K562 (cell line): ENCODE measurements at regions not wholly inside any gene's neighbourhood (a gene's known extent, or its start where the extent isn't known, plus 50 kb on each side); places are given as distances from the start of the nearest gene placed in this dataset.

Experiments
- ATAC-seq: fragments of 200-7000 bp; cut with Tn5 transposase; 3 replicates; pipeline ENCODE4 v1.9.1; 2020; ENCODE audit warnings: moderate library complexity
- BruUV-seq: library from RNA; stranded (reverse); fragments of 400-500 nt; replicated peaks from 2 replicates; lab custom pipeline; 2021; lab: Mats Ljungman, UMichigan
- CTCF ChIA-PET: fragments of 300-600 bp; formaldehyde crosslinking; extraction: SDS; loops from one replicate; lab custom pipeline; 2021; ENCODE audit warnings: low intra/inter-chr PET ratio; lab: Yijun Ruan, JAX
- POLR2A ChIA-PET: fragments of 300-600, 350-650 bp; sonication (Branson Sonifier 250); formaldehyde crosslinking; extraction: SDS; loops from one replicate; lab custom pipeline; 2021; ENCODE audit warnings: antibody characterized with exemption, inconsistent platforms; lab: Yijun Ruan, JAX
- DNase-seq, 4 experiments: peaks; one replicate each; pipeline versions ENCODE4 v3.0.0 to v3.0.0-alpha.2; 2011 to 2018; ENCODE audit warnings: low spot score in 3 of 4, mixed read lengths in 3 of 4; ENCODE audit errors: extremely low read depth in 1 of 4
- FAIRE-seq: peaks from 2 replicates; lab custom pipeline; 2011; peaks lifted over from hg19 to GRCh38; lab: Jason Lieb, UNC
- H2AFZ ChIP-seq: 2 replicates; pipeline ENCODE4 v1.6.0; 2011; ENCODE audit warnings: low read depth, low read length, control low read depth, inconsistent platforms
- H3K27ac ChIP-seq: fragments of 200-600 bp; 3 replicates; pipeline ENCODE4 v1.8.0; 2011; ENCODE audit warnings: low read depth, mild to moderate bottlenecking, control low read depth, inconsistent platforms, low read length, moderate library complexity, mixed read lengths; ENCODE audit errors: extremely low read depth
- H3K27me3 ChIP-seq, 2 experiments: fragments of 300-600 bp in 1 of 2; 2 replicates in 1 of 2; 3 replicates in 1 of 2; pipeline versions ENCODE4 v1.6.0 to v1.8.0; 2011; ENCODE audit warnings: inconsistent platforms in 2 of 2, low read length in 2 of 2, mild to moderate bottlenecking in 1 of 2, mixed read lengths in 1 of 2, moderate library complexity in 1 of 2; ENCODE audit not compliant: control insufficient read depth in 2 of 2, insufficient read depth in 2 of 2
- H3K36me3 ChIP-seq: fragments of 300-600 bp; 3 replicates; pipeline ENCODE4 v1.8.0; 2011; ENCODE audit warnings: mild to moderate bottlenecking, low read length, inconsistent platforms; ENCODE audit not compliant: control insufficient read depth, insufficient read depth
- H3K4me1 ChIP-seq, 2 experiments: fragments of 200-600 bp in 1 of 2; replicated peaks in 1 of 2; 2 replicates in 1 of 2; 3 replicates in 1 of 2; pipeline versions ENCODE4 v1.5.1 to v1.8.0; 2011; ENCODE audit warnings: inconsistent platforms in 2 of 2, low read length in 2 of 2, mild to moderate bottlenecking in 1 of 2, mixed read lengths in 1 of 2, moderate library complexity in 1 of 2; ENCODE audit not compliant: control insufficient read depth in 2 of 2, insufficient read depth in 2 of 2
- H3K4me2 ChIP-seq: 2 replicates; pipeline ENCODE4 v1.6.1; 2011; ENCODE audit warnings: low read length, control low read depth, inconsistent platforms, mixed read lengths; ENCODE audit not compliant: insufficient read depth
- H3K4me3 ChIP-seq: fragments of 200-600 bp; sonication (generic), shearing (Covaris generic); 2 replicates; pipeline ENCODE4 v1.5.1; 2016; ENCODE audit warnings: control low read depth, inconsistent platforms
- H3K79me2 ChIP-seq: fragments of 200-600 bp; 3 replicates; pipeline ENCODE4 v1.8.0; 2011; ENCODE audit warnings: low read length, inconsistent platforms; ENCODE audit not compliant: control insufficient read depth, insufficient read depth
- H3K9ac ChIP-seq, 2 experiments: 2 replicates each; pipeline versions ENCODE4 v1.6.0 to v1.6.1; 2011; ENCODE audit warnings: low read depth in 2 of 2, low read length in 2 of 2, control low read depth in 1 of 2, inconsistent platforms in 1 of 2, mild to moderate bottlenecking in 1 of 2, mixed read lengths in 1 of 2; ENCODE audit not compliant: insufficient read depth in 1 of 2
- H3K9me1 ChIP-seq: one replicate; pipeline ENCODE4 v1.6.0; 2011; ENCODE audit warnings: inconsistent platforms, mild to moderate bottlenecking, low read length, moderate library complexity; ENCODE audit not compliant: control insufficient read depth, insufficient read depth
- H3K9me3 ChIP-seq: replicated peaks from 2 replicates; pipeline ENCODE4 v1.5.1; 2011; ENCODE audit warnings: low read depth, low read length, inconsistent platforms; ENCODE audit not compliant: control insufficient read depth, insufficient read depth
- H4K20me1 ChIP-seq: replicated peaks from 2 replicates; pipeline ENCODE4 v1.6.1; 2011; ENCODE audit warnings: low read length, inconsistent platforms, mixed read lengths; ENCODE audit not compliant: control insufficient read depth, insufficient read depth
- ATF1 ChIP-seq, 2 experiments: fragments of 450-650 bp in 1 of 2; IDR thresholded peaks; 2 replicates each; pipeline ENCODE4 v1.6.1; 2016; ENCODE audit warnings: missing compliant biosample characterization in 1 of 2, missing genetic modification characterization in 1 of 2
- CEBPB ChIP-seq: fragments of 450-650 bp; IDR thresholded peaks from 2 replicates; pipeline ENCODE4 v1.6.1; 2016; ENCODE audit warnings: missing genetic modification characterization, missing compliant biosample characterization
- E2F3 ChIP-seq: fragments of 250-450 bp; sonication (Bioruptor Pico); IDR thresholded peaks from 2 replicates; pipeline ENCODE4 v1.4.0; 2020; ENCODE audit warnings: mild to moderate bottlenecking
- L3MBTL2 ChIP-seq: fragments of 450-650 bp; IDR thresholded peaks from 2 replicates; pipeline ENCODE4 v1.6.1; 2016; ENCODE audit warnings: mild to moderate bottlenecking, moderate library complexity
- MCM5 ChIP-seq: fragments of 450-650 bp; IDR thresholded peaks from 2 replicates; pipeline ENCODE4 v1.6.1; 2016; ENCODE audit warnings: low read depth
- MEF2A ChIP-seq: IDR thresholded peaks from 2 replicates; pipeline ENCODE4 v1.6.1; 2011; ENCODE audit warnings: low read depth, mild to moderate bottlenecking, low read length, moderate library complexity; ENCODE audit not compliant: control insufficient read depth
- RAD21 ChIP-seq, 2 experiments: fragments of 250-450 bp in 1 of 2; fragments of 450-650 bp in 1 of 2; sonication (Bioruptor Pico) in 1 of 2; formaldehyde crosslinking in 1 of 2; IDR thresholded peaks in 1 of 2; conservative IDR thresholded peaks in 1 of 2; 2 replicates each; pipeline versions ENCODE4 v1.4.0 to v1.8.0; 2020 to 2022; ENCODE audit warnings: mild to moderate bottlenecking in 2 of 2, moderate library complexity in 1 of 2
- SPI1 ChIP-seq: IDR thresholded peaks from 2 replicates; pipeline ENCODE4 v1.6.1; 2011; ENCODE audit warnings: low read depth, low read length, control low read depth, borderline replicate concordance
- ZBTB5 ChIP-seq: fragments of 450-650 bp; IDR thresholded peaks from 2 replicates; pipeline ENCODE4 v1.6.1; 2017; ENCODE audit warnings: antibody characterized with exemption
- ZNF280B ChIP-seq: fragments of 250-450 bp; sonication (Bioruptor Pico); IDR thresholded peaks from 2 replicates; pipeline ENCODE4 v1.5.1; 2021; ENCODE audit warnings: mild to moderate bottlenecking
- ZNF324 ChIP-seq: fragments of 250-450 bp; sonication (Bioruptor Pico); IDR thresholded peaks from 2 replicates; pipeline ENCODE4 v1.4.0; 2020; ENCODE audit warnings: mild to moderate bottlenecking
- WGBS: fragments of 100-300 bp; shearing (Covaris generic); methylation state at CpG from one replicate; pipeline ENCODE4 v1.1.6; 2016; ENCODE audit warnings: low coverage, mixed read lengths; ENCODE audit not compliant: insufficient coverage; ENCODE audit errors: missing lambda C conversion rate; 5-methylcytosine and 5-hydroxymethylcytosine counted together
- in situ Hi-C: fragments of 300-500 bp; cut with MboI; formaldehyde crosslinking; loops from 4 replicates; pipeline ENCODE4 v1.15.0; 2018; ENCODE audit warnings: inconsistent platforms, mixed read lengths
- intact Hi-C: fragments of 100-400 bp; cut with micrococcal nuclease; formaldehyde crosslinking; loops from 2 replicates; pipeline ENCODE4 v1.14.2; 2022

GRCh38 chr6:11323666-11324452 is 91.4 kb upstream of the NEDD9 start:
- ATAC-seq (peak; percentile 67; the same call in 2 of the 3 replicates), FAIRE-seq (no peak), DNase-seq (no peak)
- ChIA-PET CTCF (no interaction called here), POLR2A (interaction anchor here (0.6 to 0.7 kb wide), 3 partner anchors 21 to 75 kb away, joined by 3 to 4 read pairs (median 3); no protein-coding TSS in a partner anchor)
- Histone ChIP-seq H2AFZ (no peak overlapping the region), H3K79me2 (no peaks in the 10 kb centered on the region), H3K27ac (no peak overlapping the region), H4K20me1 (no peaks in the 10 kb centered on the region), H3K4me3 (no peak overlapping the region), H3K27me3 (peaks cover 0 to 30% of the 10 kb centered on the region in 2 experiments; a peak in 2 of 5 replicates), H3K4me1 (no peaks in the 10 kb centered on the region), H3K36me3 (no peaks in the 10 kb centered on the region), H3K9ac (0 out of 4 replicates have a peak overlapping the region, but pooled peaks of 1 of the 2 experiments have one; percentile 27), H3K4me2 (no peak overlapping the region), H3K9me1 (no peaks in the 10 kb centered on the region), H3K9me3 (no peaks in the 10 kb centered on the region; the same call in 1 of the 2 replicates)
- no TSS peak for BruUV-seq
- WGBS: under 1% methylated on average over 16 of the region's 16 CpGs
- intact Hi-C loops (no loop called here), in situ Hi-C loops (no loop called here)
- peak in 1 of 2 experiments; percentile 41; a peak in 1 of 4 replicates for TF ChIP-seq RAD21 (CRISPR knock-in tag; conservative IDR thresholded peaks at IDR 0.05 in 1 of 2, IDR thresholded peaks at IDR 0.05 in 1 of 2)
- 0 out of 2 replicates have a peak, but pooled peaks have one; percentile 13 for TF ChIP-seq L3MBTL2
- 0 out of 2 replicates have a peak, but pooled peaks have one; percentile 3 for TF ChIP-seq ZNF324 (CRISPR knock-in tag)
- TF ChIP-seq MCM5: no peak
- TF ChIP-seq ZBTB5: no peak
- 0 out of 2 replicates have a peak, but pooled peaks have one; percentile 13 for TF ChIP-seq SPI1
- peak; percentile 55; the same call in 1 of the 2 replicates for TF ChIP-seq CEBPB (tag)
- no peak for TF ChIP-seq MEF2A
- no peak for TF ChIP-seq ZNF280B
- TF ChIP-seq E2F3 (CRISPR knock-in tag): 0 out of 2 replicates have a peak, but pooled peaks have one; percentile 29
- no peak for TF ChIP-seq ATF1 (CRISPR knock-in tag; IDR thresholded peaks at IDR 0.05)
- TF ChIP-seq ATF1 (tag; IDR thresholded peaks at IDR 0.05): 0 out of 2 replicates have a peak, but pooled peaks have one; percentile 18
